Activated CD8-positive, alpha-beta T cell treated with anti-CD3 and anti-CD28 coated beads for 36 hours (primary cell): ENCODE measurements at regions not wholly inside any gene's neighbourhood (a gene's known extent, or its start where the extent isn't known, plus 50 kb on each side); places are given as distances from the start of the nearest gene placed in this dataset.

Experiments used
- ATAC-seq: fragments of 200-7000 bp; cut with Tn5 transposase; one replicate; pipeline ENCODE4 v1.10.0; 2021; ENCODE audit warnings: mild to moderate bottlenecking, moderate library complexity
- CTCF ChIA-PET: fragments of 350-600 bp; sonication (Branson Sonifier 250); formaldehyde crosslinking; loops from one replicate; lab custom pipeline; 2021; ENCODE audit warnings: antibody characterized with exemption; lab: Charles Lee
- POLR2A ChIA-PET: fragments of 350-600 bp; sonication (Branson Sonifier 250); formaldehyde crosslinking; loops from one replicate; lab custom pipeline; 2021; ENCODE audit warnings: antibody characterized with exemption; lab: Charles Lee
- DNase-seq: peaks from one replicate; pipeline ENCODE4 v3.0.0-alpha.2; 2020
- H3K27ac Mint-ChIP-seq: one replicate; pipeline ENCODE4 v1.8.0; 2021; ENCODE audit warnings: mild to moderate bottlenecking, mixed read lengths
- H3K27me3 Mint-ChIP-seq: one replicate; pipeline ENCODE4 v1.8.0; 2021; ENCODE audit warnings: mixed read lengths
- H3K36me3 Mint-ChIP-seq: one replicate; pipeline ENCODE4 v1.8.0; 2021; ENCODE audit warnings: low read depth, mixed read lengths
- H3K4me1 Mint-ChIP-seq: one replicate; pipeline ENCODE4 v1.8.0; 2021; ENCODE audit warnings: low read depth, mixed read lengths
- H3K4me3 Mint-ChIP-seq: one replicate; pipeline ENCODE4 v1.8.0; 2021; ENCODE audit warnings: mild to moderate bottlenecking, moderate library complexity, mixed read lengths
- H3K9me3 Mint-ChIP-seq: one replicate; pipeline ENCODE4 v1.8.0; 2021; ENCODE audit warnings: mixed read lengths
- CTCF ChIP-seq: fragments of 200-600 bp; IDR thresholded peaks from one replicate; pipeline ENCODE4 v1.8.0; 2022; ENCODE audit warnings: antibody characterized with exemption, mild to moderate bottlenecking
- intact Hi-C: fragments of 100-400 bp; cut with micrococcal nuclease; formaldehyde crosslinking; loops from one replicate; pipeline ENCODE4 v1.10.0; 2022

GRCh38 chr20:55166063-55166462 lies 690.7 kb downstream of the DOK5 start:
- no peak for TF ChIP-seq CTCF
- peaks cover 4% of the 10 kb centered on the region for H3K9me3 Mint-ChIP-seq

GRCh38 chr20:55160996-55161395 lies 685.6 kb downstream of the DOK5 start:
- Mint-ChIP-seq H3K27me3 (no peaks in the 10 kb centered on the region), H3K4me1 (no peaks in the 10 kb centered on the region), H3K4me3 (no peak overlapping the region), H3K27ac (no peak overlapping the region), H3K9me3 (peaks cover 9% of the 10 kb centered on the region), H3K36me3 (no peaks in the 10 kb centered on the region)
- ATAC-seq (no peak), DNase-seq (no peak)
- TF ChIP-seq CTCF = no peak
- intact Hi-C loops = no loop called here
- ChIA-PET POLR2A (no interaction called here), CTCF (no interaction called here)

More at GRCh38 chr20:55166063-55166462, 690.7 kb downstream of the DOK5 start:
- intact Hi-C loops = no loop called here
- Mint-ChIP-seq H3K27ac (no peak overlapping the region), H3K27me3 (no peaks in the 10 kb centered on the region), H3K4me1 (no peaks in the 10 kb centered on the region), H3K4me3 (no peak overlapping the region), H3K36me3 (no peaks in the 10 kb centered on the region)
- ChIA-PET POLR2A (no interaction called here), CTCF (no interaction called here)
- no peak for ATAC-seq
- no peak for DNase-seq

GRCh38 chr20:55160037-55160436 lies 684.6 kb downstream of the DOK5 start:
- no peaks in the 10 kb centered on the region for H3K27me3 Mint-ChIP-seq
- intact Hi-C loops = no loop called here
- H3K4me1 Mint-ChIP-seq = no peaks in the 10 kb centered on the region
- ATAC-seq = no peak
- no peak overlapping the region for H3K4me3 Mint-ChIP-seq
- no peaks in the 10 kb centered on the region for H3K36me3 Mint-ChIP-seq
- ChIA-PET CTCF (no interaction called here), POLR2A (no interaction called here)
- H3K9me3 Mint-ChIP-seq = peaks cover 8% of the 10 kb centered on the region
- no peak for TF ChIP-seq CTCF
- DNase-seq = no peak
- H3K27ac Mint-ChIP-seq = no peak overlapping the region

- TF ChIP-seq CTCF = no peak
- intact Hi-C loops = no loop called here
- Mint-ChIP-seq H3K4me3 (no peak overlapping the region), H3K4me1 (no peaks in the 10 kb centered on the region), H3K36me3 (no peaks in the 10 kb centered on the region), H3K27me3 (no peaks in the 10 kb centered on the region), H3K27ac (no peak overlapping the region), H3K9me3 (peaks cover 8% of the 10 kb centered on the region)
- ChIA-PET CTCF (no interaction called here), POLR2A (no interaction called here)
- no peak for ATAC-seq
- DNase-seq = no peak
Observed at GRCh38 chr20:55159230-55159629, 683.8 kb downstream of the DOK5 start.

GRCh38 chr20:55158446-55158845 lies 683.1 kb downstream of the DOK5 start:
- H3K4me3 Mint-ChIP-seq = no peak overlapping the region

More at GRCh38 chr20:55158446-55158845, 683.1 kb downstream of the DOK5 start:
- ChIA-PET POLR2A (no interaction called here), CTCF (no interaction called here)
- H3K27ac Mint-ChIP-seq = no peak overlapping the region
- DNase-seq = no peak
- no peaks in the 10 kb centered on the region for H3K36me3 Mint-ChIP-seq
- intact Hi-C loops = no loop called here
- H3K9me3 Mint-ChIP-seq = peaks cover 10% of the 10 kb centered on the region
- no peaks in the 10 kb centered on the region for H3K4me1 Mint-ChIP-seq
- no peak for TF ChIP-seq CTCF
- H3K27me3 Mint-ChIP-seq = no peaks in the 10 kb centered on the region
- no peak for ATAC-seq
